GM12878 (cell line): ENCODE measurements at regions not wholly inside any gene's neighbourhood (a gene's known extent, or its start where the extent isn't known, plus 50 kb on each side); places are given as distances from the start of the nearest gene placed in this dataset.

Experiments used
- BRCA1 ChIP-seq: IDR thresholded peaks from 2 replicates; pipeline ENCODE4 v1.6.1; 2011; ENCODE audit warnings: low read depth, low read length, improper control_type of control experiment
- CHD1 ChIP-seq: IDR thresholded peaks from 2 replicates; pipeline ENCODE4 v1.6.1; 2012; ENCODE audit warnings: low read depth, low read length, improper control_type of control experiment
- ESRRA ChIP-seq: IDR thresholded peaks from 2 replicates; pipeline ENCODE4 v1.6.1; 2012; ENCODE audit warnings: mild to moderate bottlenecking, low read length, improper control_type of control experiment
- EZH2 ChIP-seq: IDR thresholded peaks from 2 replicates; pipeline ENCODE4 v1.6.1; 2012; ENCODE audit warnings: low read depth, mild to moderate bottlenecking, control low read depth, inconsistent platforms, low read length, borderline replicate concordance; ENCODE audit not compliant: control insufficient read depth
- IRF4 ChIP-seq: IDR thresholded peaks from 2 replicates; pipeline ENCODE4 v1.6.1; 2011; ENCODE audit warnings: low read depth, low read length
- KDM1A ChIP-seq: fragments of 200-600 bp; sonication (generic); IDR thresholded peaks from 2 replicates; pipeline ENCODE4 v1.6.1; 2016; ENCODE audit warnings: borderline replicate concordance
- POLR2AphosphoS2 ChIP-seq: IDR thresholded peaks from 2 replicates; pipeline ENCODE4 v1.6.1; 2011; ENCODE audit warnings: low read depth, mild to moderate bottlenecking, low read length, improper control_type of control experiment, moderate library complexity
- POLR2AphosphoS5 ChIP-seq: IDR thresholded peaks from 2 replicates; pipeline ENCODE4 v1.6.1; 2011; ENCODE audit warnings: mild to moderate bottlenecking, low read length, inconsistent platforms
- POU2F2 ChIP-seq: IDR thresholded peaks from 3 replicates; pipeline ENCODE4 v1.6.1; 2011; ENCODE audit warnings: low read depth, mild to moderate bottlenecking, low read length, borderline replicate concordance
- TF ChIP-seq, protein P1 (sequence below): fragments of 450-650 bp; IDR thresholded peaks from 2 replicates; pipeline ENCODE4 v1.6.1; 2017; ENCODE audit warnings: mild to moderate bottlenecking, moderate library complexity
- TF ChIP-seq, protein P2 (sequence below), 3 experiments: IDR thresholded peaks in 2 of 3; conservative IDR thresholded peaks in 1 of 3; 2 replicates each; pipeline ENCODE4 v1.5.1; 2011; ENCODE audit warnings: low read depth in 3 of 3, low read length in 3 of 3, mild to moderate bottlenecking in 3 of 3, control low read depth in 2 of 3, moderate library complexity in 2 of 3, inconsistent platforms in 1 of 3, mixed read lengths in 1 of 3; ENCODE audit not compliant: control insufficient read depth in 2 of 3, insufficient read depth in 1 of 3; ENCODE audit errors: extremely low read depth in 1 of 3

DNA sequence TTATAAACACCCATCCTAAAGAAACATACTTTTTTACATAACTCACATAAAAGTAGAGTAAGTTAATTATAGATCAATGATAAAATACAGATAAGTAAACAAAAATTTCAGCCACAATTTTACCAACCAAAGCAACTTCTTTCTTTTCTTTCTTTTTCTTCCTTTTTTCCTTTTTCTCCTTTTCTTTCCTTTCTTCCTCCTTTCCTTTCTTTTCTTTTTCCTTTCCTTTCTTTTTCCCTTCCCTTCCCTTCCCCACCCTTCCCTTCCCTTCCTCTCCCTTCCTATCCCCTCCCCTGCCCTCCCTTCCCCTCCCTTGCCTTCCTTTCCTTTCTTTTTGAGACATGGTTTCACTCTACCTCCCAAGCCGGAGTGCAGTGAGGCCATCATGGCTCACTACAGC is 56.5 kb upstream of the C1orf53 start:
- TF ChIP-seq POLR2AphosphoS5 (no peak), BRCA1 (no peak), CHD1 (no peak), POU2F2 (no peak), ESRRA (no peak), EZH2 (no peak), POLR2AphosphoS2 (no peak), IRF4 (no peak), KDM1A (no peak)
- TF ChIP-seq, protein P1, sequence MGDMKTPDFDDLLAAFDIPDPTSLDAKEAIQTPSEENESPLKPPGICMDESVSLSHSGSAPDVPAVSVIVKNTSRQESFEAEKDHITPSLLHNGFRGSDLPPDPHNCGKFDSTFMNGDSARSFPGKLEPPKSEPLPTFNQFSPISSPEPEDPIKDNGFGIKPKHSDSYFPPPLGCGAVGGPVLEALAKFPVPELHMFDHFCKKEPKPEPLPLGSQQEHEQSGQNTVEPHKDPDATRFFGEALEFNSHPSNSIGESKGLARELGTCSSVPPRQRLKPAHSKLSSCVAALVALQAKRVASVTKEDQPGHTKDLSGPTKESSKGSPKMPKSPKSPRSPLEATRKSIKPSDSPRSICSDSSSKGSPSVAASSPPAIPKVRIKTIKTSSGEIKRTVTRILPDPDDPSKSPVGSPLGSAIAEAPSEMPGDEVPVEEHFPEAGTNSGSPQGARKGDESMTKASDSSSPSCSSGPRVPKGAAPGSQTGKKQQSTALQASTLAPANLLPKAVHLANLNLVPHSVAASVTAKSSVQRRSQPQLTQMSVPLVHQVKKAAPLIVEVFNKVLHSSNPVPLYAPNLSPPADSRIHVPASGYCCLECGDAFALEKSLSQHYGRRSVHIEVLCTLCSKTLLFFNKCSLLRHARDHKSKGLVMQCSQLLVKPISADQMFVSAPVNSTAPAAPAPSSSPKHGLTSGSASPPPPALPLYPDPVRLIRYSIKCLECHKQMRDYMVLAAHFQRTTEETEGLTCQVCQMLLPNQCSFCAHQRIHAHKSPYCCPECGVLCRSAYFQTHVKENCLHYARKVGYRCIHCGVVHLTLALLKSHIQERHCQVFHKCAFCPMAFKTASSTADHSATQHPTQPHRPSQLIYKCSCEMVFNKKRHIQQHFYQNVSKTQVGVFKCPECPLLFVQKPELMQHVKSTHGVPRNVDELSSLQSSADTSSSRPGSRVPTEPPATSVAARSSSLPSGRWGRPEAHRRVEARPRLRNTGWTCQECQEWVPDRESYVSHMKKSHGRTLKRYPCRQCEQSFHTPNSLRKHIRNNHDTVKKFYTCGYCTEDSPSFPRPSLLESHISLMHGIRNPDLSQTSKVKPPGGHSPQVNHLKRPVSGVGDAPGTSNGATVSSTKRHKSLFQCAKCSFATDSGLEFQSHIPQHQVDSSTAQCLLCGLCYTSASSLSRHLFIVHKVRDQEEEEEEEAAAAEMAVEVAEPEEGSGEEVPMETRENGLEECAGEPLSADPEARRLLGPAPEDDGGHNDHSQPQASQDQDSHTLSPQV: no peak
- TF ChIP-seq, protein P2, sequence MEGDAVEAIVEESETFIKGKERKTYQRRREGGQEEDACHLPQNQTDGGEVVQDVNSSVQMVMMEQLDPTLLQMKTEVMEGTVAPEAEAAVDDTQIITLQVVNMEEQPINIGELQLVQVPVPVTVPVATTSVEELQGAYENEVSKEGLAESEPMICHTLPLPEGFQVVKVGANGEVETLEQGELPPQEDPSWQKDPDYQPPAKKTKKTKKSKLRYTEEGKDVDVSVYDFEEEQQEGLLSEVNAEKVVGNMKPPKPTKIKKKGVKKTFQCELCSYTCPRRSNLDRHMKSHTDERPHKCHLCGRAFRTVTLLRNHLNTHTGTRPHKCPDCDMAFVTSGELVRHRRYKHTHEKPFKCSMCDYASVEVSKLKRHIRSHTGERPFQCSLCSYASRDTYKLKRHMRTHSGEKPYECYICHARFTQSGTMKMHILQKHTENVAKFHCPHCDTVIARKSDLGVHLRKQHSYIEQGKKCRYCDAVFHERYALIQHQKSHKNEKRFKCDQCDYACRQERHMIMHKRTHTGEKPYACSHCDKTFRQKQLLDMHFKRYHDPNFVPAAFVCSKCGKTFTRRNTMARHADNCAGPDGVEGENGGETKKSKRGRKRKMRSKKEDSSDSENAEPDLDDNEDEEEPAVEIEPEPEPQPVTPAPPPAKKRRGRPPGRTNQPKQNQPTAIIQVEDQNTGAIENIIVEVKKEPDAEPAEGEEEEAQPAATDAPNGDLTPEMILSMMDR (IDR thresholded peaks at IDR 0.05 in 2 of 3, conservative IDR thresholded peaks at IDR 0.05 in 1 of 3; ENCODE audit: control insufficient read depth in 2 of 3, extremely low read depth in 1 of 3, insufficient read depth in 1 of 3, low read depth in 3 of 3, low read length in 3 of 3): no peak
